ENCODE measurements at regions not wholly inside any gene's neighbourhood (a gene's known extent, or its start where the extent isn't known, plus 50 kb on each side); places are given as distances from the start of the nearest gene placed in this dataset.

GRCh38 chr20:11008444-11009033 lies 334.7 kb upstream of the JAG1 start:
- Histone ChIP-seq H3K79me2 (ENCODE audit: low read length) (no peaks in the 10 kb centered on the region), H3K4me3 (ENCODE audit: low read length) (no peak overlapping the region), H3K36me3 (ENCODE audit: insufficient read depth, low read length) (no peaks in the 10 kb centered on the region), H3K9me2 (replicated peaks; ENCODE audit: insufficient read depth, low read length) (no peaks in the 10 kb centered on the region), H3K4me2 (ENCODE audit: low read depth, low read length, poor library complexity, severe bottlenecking) (no peak overlapping the region), H3K27ac (ENCODE audit: low read length) (no peak overlapping the region), H2AFZ (ENCODE audit: low read length) (no peak overlapping the region), H3K9me3 (ENCODE audit: low read length) (no peaks in the 10 kb centered on the region), H3K27me3 (ENCODE audit: low read length) (no peaks in the 10 kb centered on the region), H3K9ac (ENCODE audit: low read length) (no peak overlapping the region), H3K4me1 (ENCODE audit: low read length) (no peaks in the 10 kb centered on the region), H4K20me1 (ENCODE audit: insufficient read depth, low read depth, low read length) (no peaks in the 10 kb centered on the region)
- no peak for DNase-seq

GRCh38 chr20:11011653-11012052 lies 337.9 kb upstream of the JAG1 start:
- H3K27ac ChIP-seq (ENCODE audit: low read length) = no peak overlapping the region
- H3K9me2 ChIP-seq (replicated peaks; ENCODE audit: insufficient read depth, low read length) = no peaks in the 10 kb centered on the region
- H3K27me3 ChIP-seq (ENCODE audit: low read length) = no peaks in the 10 kb centered on the region
- H3K4me1 ChIP-seq (ENCODE audit: low read length) = no peaks in the 10 kb centered on the region
- H2AFZ ChIP-seq (ENCODE audit: low read length) = no peak overlapping the region
- no peaks in the 10 kb centered on the region for H3K36me3 ChIP-seq (ENCODE audit: insufficient read depth, low read length)
- DNase-seq = no peak
- no peak overlapping the region for H3K4me3 ChIP-seq (ENCODE audit: low read length)
- H3K4me2 ChIP-seq (ENCODE audit: low read depth, low read length, poor library complexity, severe bottlenecking) = no peak overlapping the region
- H3K9ac ChIP-seq (ENCODE audit: low read length) = no peak overlapping the region
- no peaks in the 10 kb centered on the region for H3K79me2 ChIP-seq (ENCODE audit: low read length)
- H4K20me1 ChIP-seq (ENCODE audit: insufficient read depth, low read depth, low read length) = no peaks in the 10 kb centered on the region
- H3K9me3 ChIP-seq (ENCODE audit: low read length) = no peaks in the 10 kb centered on the region

- no peak overlapping the region for H2AFZ ChIP-seq (ENCODE audit: low read length)
- no peaks in the 10 kb centered on the region for H3K9me3 ChIP-seq (ENCODE audit: low read length)
- no peak overlapping the region for H3K4me3 ChIP-seq (ENCODE audit: low read length)
- no peaks in the 10 kb centered on the region for H3K36me3 ChIP-seq (ENCODE audit: insufficient read depth, low read length)
- no peak overlapping the region for H3K4me2 ChIP-seq (ENCODE audit: low read depth, low read length, poor library complexity, severe bottlenecking)
- H3K9me2 ChIP-seq (replicated peaks; ENCODE audit: insufficient read depth, low read length) = no peaks in the 10 kb centered on the region
- no peak overlapping the region for H3K27ac ChIP-seq (ENCODE audit: low read length)
- H4K20me1 ChIP-seq (ENCODE audit: insufficient read depth, low read depth, low read length) = no peaks in the 10 kb centered on the region
- H3K79me2 ChIP-seq (ENCODE audit: low read length) = no peaks in the 10 kb centered on the region
- no peak overlapping the region for H3K9ac ChIP-seq (ENCODE audit: low read length)
- no peaks in the 10 kb centered on the region for H3K4me1 ChIP-seq (ENCODE audit: low read length)
- DNase-seq = no peak
- no peaks in the 10 kb centered on the region for H3K27me3 ChIP-seq (ENCODE audit: low read length)
Measured at GRCh38 chr20:11012975-11013374, 339.2 kb upstream of the JAG1 start.

GRCh38 chr20:11013801-11014200 lies 340.0 kb upstream of the JAG1 start:
- H3K4me3 ChIP-seq (ENCODE audit: low read length) = no peak overlapping the region
- H3K9ac ChIP-seq (ENCODE audit: low read length) = no peak overlapping the region
- no peaks in the 10 kb centered on the region for H3K27me3 ChIP-seq (ENCODE audit: low read length)
- no peaks in the 10 kb centered on the region for H3K79me2 ChIP-seq (ENCODE audit: low read length)
- no peaks in the 10 kb centered on the region for H3K36me3 ChIP-seq (ENCODE audit: insufficient read depth, low read length)
- H2AFZ ChIP-seq (ENCODE audit: low read length) = no peak overlapping the region
- no peak overlapping the region for H3K4me2 ChIP-seq (ENCODE audit: low read depth, low read length, poor library complexity, severe bottlenecking)
- H3K4me1 ChIP-seq (ENCODE audit: low read length) = no peaks in the 10 kb centered on the region
- H3K27ac ChIP-seq (ENCODE audit: low read length) = no peak overlapping the region
- H3K9me3 ChIP-seq (ENCODE audit: low read length) = no peaks in the 10 kb centered on the region
- H3K9me2 ChIP-seq (replicated peaks; ENCODE audit: insufficient read depth, low read length) = no peaks in the 10 kb centered on the region
- DNase-seq = no peak
- no peaks in the 10 kb centered on the region for H4K20me1 ChIP-seq (ENCODE audit: insufficient read depth, low read depth, low read length)

GRCh38 chr20:11015440-11015839 lies 341.6 kb upstream of the JAG1 start:
- DNase-seq = no peak
- Histone ChIP-seq H3K4me3 (ENCODE audit: low read length) (no peak overlapping the region), H3K9me2 (replicated peaks; ENCODE audit: insufficient read depth, low read length) (no peaks in the 10 kb centered on the region), H3K79me2 (ENCODE audit: low read length) (no peaks in the 10 kb centered on the region), H3K36me3 (ENCODE audit: insufficient read depth, low read length) (no peaks in the 10 kb centered on the region), H2AFZ (ENCODE audit: low read length) (no peak overlapping the region), H3K9ac (ENCODE audit: low read length) (no peak overlapping the region), H3K27ac (ENCODE audit: low read length) (no peak overlapping the region), H3K4me2 (ENCODE audit: low read depth, low read length, poor library complexity, severe bottlenecking) (no peak overlapping the region), H3K27me3 (ENCODE audit: low read length) (no peaks in the 10 kb centered on the region), H4K20me1 (ENCODE audit: insufficient read depth, low read depth, low read length) (no peaks in the 10 kb centered on the region), H3K9me3 (ENCODE audit: low read length) (no peaks in the 10 kb centered on the region), H3K4me1 (ENCODE audit: low read length) (no peaks in the 10 kb centered on the region)

GRCh38 chr20:11017446-11017845 lies 343.6 kb upstream of the JAG1 start:
- Histone ChIP-seq H2AFZ (ENCODE audit: low read length) (no peak overlapping the region), H3K4me2 (ENCODE audit: low read depth, low read length, poor library complexity, severe bottlenecking) (no peak overlapping the region), H3K27ac (ENCODE audit: low read length) (no peak overlapping the region), H3K4me3 (ENCODE audit: low read length) (no peak overlapping the region), H3K79me2 (ENCODE audit: low read length) (no peaks in the 10 kb centered on the region), H3K9ac (ENCODE audit: low read length) (no peak overlapping the region), H3K36me3 (ENCODE audit: insufficient read depth, low read length) (no peaks in the 10 kb centered on the region), H3K9me2 (replicated peaks; ENCODE audit: insufficient read depth, low read length) (no peaks in the 10 kb centered on the region; the same call in 1 of the 2 replicates), H3K27me3 (ENCODE audit: low read length) (no peaks in the 10 kb centered on the region), H3K9me3 (ENCODE audit: low read length) (no peaks in the 10 kb centered on the region), H3K4me1 (ENCODE audit: low read length) (no peaks in the 10 kb centered on the region), H4K20me1 (ENCODE audit: insufficient read depth, low read depth, low read length) (no peaks in the 10 kb centered on the region)
- DNase-seq = no peak

GRCh38 chr20:11018668-11019170 lies 344.9 kb upstream of the JAG1 start:
- no peaks in the 10 kb centered on the region; the same call in 1 of the 2 replicates for H3K9me2 ChIP-seq (replicated peaks; ENCODE audit: insufficient read depth, low read length)
- DNase-seq = no peak
- H3K4me1 ChIP-seq (ENCODE audit: low read length) = no peaks in the 10 kb centered on the region
- no peaks in the 10 kb centered on the region for H3K27me3 ChIP-seq (ENCODE audit: low read length)
- no peak overlapping the region for H3K4me2 ChIP-seq (ENCODE audit: low read depth, low read length, poor library complexity, severe bottlenecking)
- no peak overlapping the region for H3K27ac ChIP-seq (ENCODE audit: low read length)
- H3K9me3 ChIP-seq (ENCODE audit: low read length) = peaks cover 3% of the 10 kb centered on the region; the same call in 1 of the 2 replicates
- H3K9ac ChIP-seq (ENCODE audit: low read length) = no peak overlapping the region
- no peak overlapping the region for H2AFZ ChIP-seq (ENCODE audit: low read length)
- H3K4me3 ChIP-seq (ENCODE audit: low read length) = no peak overlapping the region
- H3K79me2 ChIP-seq (ENCODE audit: low read length) = no peaks in the 10 kb centered on the region
- H4K20me1 ChIP-seq (ENCODE audit: insufficient read depth, low read depth, low read length) = no peaks in the 10 kb centered on the region
- H3K36me3 ChIP-seq (ENCODE audit: insufficient read depth, low read length) = no peaks in the 10 kb centered on the region

GRCh38 chr20:11020712-11021111 lies 346.9 kb upstream of the JAG1 start:
- Histone ChIP-seq H3K27me3 (ENCODE audit: low read length) (no peaks in the 10 kb centered on the region), H3K4me1 (ENCODE audit: low read length) (no peaks in the 10 kb centered on the region), H3K27ac (ENCODE audit: low read length) (no peak overlapping the region), H3K9ac (ENCODE audit: low read length) (no peak overlapping the region), H3K36me3 (ENCODE audit: insufficient read depth, low read length) (no peaks in the 10 kb centered on the region), H3K9me3 (ENCODE audit: low read length) (peaks cover 5% of the 10 kb centered on the region; the same call in 1 of the 2 replicates), H3K4me2 (ENCODE audit: low read depth, low read length, poor library complexity, severe bottlenecking) (no peak overlapping the region), H2AFZ (ENCODE audit: low read length) (no peak overlapping the region), H3K79me2 (ENCODE audit: low read length) (no peaks in the 10 kb centered on the region), H4K20me1 (ENCODE audit: insufficient read depth, low read depth, low read length) (no peaks in the 10 kb centered on the region), H3K4me3 (ENCODE audit: low read length) (no peak overlapping the region), H3K9me2 (replicated peaks; ENCODE audit: insufficient read depth, low read length) (no peaks in the 10 kb centered on the region; the same call in 1 of the 2 replicates)
- DNase-seq = no peak
